Upper lobe of left lung (tissue), 4 donors: ENCODE measurements at regions not wholly inside any gene's neighbourhood (a gene's known extent, or its start where the extent isn't known, plus 50 kb on each side); places are given as distances from the start of the nearest gene placed in this dataset.

Source experiments
- EP300 ChIP-seq, 4 donors: sonication (generic); formaldehyde crosslinking; IDR thresholded peaks; one replicate each; pipeline ENCODE4 v1.5.1; 2017; ENCODE audit warnings: antibody characterized with exemption in 4 of 4, control low read depth in 2 of 4
- POLR2AphosphoS5 ChIP-seq, 2 donors: sonication (generic); formaldehyde crosslinking; IDR thresholded peaks; one replicate each; pipeline ENCODE4 v1.5.1; 2017; ENCODE audit warnings: antibody characterized with exemption in 2 of 2
- TF ChIP-seq, protein P1 (sequence below), 6 experiments: fragments of 450-650 bp in 4 of 6; fragments of 200-600 bp in 2 of 6; sonication (generic) in 2 of 6; IDR thresholded peaks; one replicate each; pipeline ENCODE4 v1.5.1; 2016 to 2019; ENCODE audit warnings: antibody characterized with exemption in 6 of 6

DNA sequence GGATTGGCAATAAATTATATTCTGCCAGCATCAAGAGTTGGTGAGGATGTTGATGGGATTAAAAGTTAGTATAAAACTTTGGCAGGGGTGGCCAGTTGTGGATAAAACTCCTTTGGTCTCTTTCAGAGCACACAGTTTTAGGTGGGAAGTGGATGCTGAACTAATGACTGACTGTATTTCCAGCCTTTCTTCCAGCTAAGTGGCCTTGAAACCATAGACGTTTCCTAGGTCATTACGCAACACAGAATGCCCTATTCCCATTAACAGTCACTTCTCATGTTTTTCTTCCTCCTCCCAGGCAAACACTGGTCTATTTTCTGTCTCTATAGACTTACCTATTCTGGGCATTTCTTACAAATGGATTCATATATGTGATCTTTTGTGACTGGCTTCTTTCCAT is 467.4 kb downstream of the NEBL start:
- TF ChIP-seq, protein P1, sequence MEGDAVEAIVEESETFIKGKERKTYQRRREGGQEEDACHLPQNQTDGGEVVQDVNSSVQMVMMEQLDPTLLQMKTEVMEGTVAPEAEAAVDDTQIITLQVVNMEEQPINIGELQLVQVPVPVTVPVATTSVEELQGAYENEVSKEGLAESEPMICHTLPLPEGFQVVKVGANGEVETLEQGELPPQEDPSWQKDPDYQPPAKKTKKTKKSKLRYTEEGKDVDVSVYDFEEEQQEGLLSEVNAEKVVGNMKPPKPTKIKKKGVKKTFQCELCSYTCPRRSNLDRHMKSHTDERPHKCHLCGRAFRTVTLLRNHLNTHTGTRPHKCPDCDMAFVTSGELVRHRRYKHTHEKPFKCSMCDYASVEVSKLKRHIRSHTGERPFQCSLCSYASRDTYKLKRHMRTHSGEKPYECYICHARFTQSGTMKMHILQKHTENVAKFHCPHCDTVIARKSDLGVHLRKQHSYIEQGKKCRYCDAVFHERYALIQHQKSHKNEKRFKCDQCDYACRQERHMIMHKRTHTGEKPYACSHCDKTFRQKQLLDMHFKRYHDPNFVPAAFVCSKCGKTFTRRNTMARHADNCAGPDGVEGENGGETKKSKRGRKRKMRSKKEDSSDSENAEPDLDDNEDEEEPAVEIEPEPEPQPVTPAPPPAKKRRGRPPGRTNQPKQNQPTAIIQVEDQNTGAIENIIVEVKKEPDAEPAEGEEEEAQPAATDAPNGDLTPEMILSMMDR (IDR thresholded peaks at IDR 0.05), result no peak
- TF ChIP-seq EP300 (IDR thresholded peaks at IDR 0.05), result no peak
- TF ChIP-seq POLR2AphosphoS5 (IDR thresholded peaks at IDR 0.05), result no peak
